Stimulated activated effector memory CD8-positive, alpha-beta T cell treated with anti-CD3 and anti-CD28 coated beads, Interleukin-12 subunit alpha, Interleukin-12 subunit beta, amount 100 ng/mL, for 72 hours (primary cell): ENCODE measurements at regions not wholly inside any gene's neighbourhood (a gene's known extent, or its start where the extent isn't known, plus 50 kb on each side); places are given as distances from the start of the nearest gene placed in this dataset.

Source experiments
- ATAC-seq: fragments of 150-1000 bp; cut with Tn5 transposase; 2 replicates; pipeline ENCODE4 v1.10.0; 2021
- DNase-seq, 2 donors: peaks; one replicate each; pipeline ENCODE4 v3.0.0; 2021 to 2022; ENCODE audit warnings: low spot score in 2 of 2
- H3K27ac Mint-ChIP-seq: one replicate; pipeline ENCODE4 v1.8.0; 2022; ENCODE audit warnings: mild to moderate bottlenecking, mixed read lengths
- H3K36me3 Mint-ChIP-seq: one replicate; pipeline ENCODE4 v1.8.0; 2022; ENCODE audit warnings: mild to moderate bottlenecking, mixed read lengths
- H3K4me1 Mint-ChIP-seq: one replicate; pipeline ENCODE4 v1.8.0; 2022; ENCODE audit warnings: mixed read lengths
- H3K4me3 Mint-ChIP-seq: one replicate; pipeline ENCODE4 v1.8.0; 2022; ENCODE audit warnings: mild to moderate bottlenecking, mixed read lengths
- H3K9me3 Mint-ChIP-seq: one replicate; pipeline ENCODE4 v1.8.0; 2022; ENCODE audit warnings: mixed read lengths

DNA sequence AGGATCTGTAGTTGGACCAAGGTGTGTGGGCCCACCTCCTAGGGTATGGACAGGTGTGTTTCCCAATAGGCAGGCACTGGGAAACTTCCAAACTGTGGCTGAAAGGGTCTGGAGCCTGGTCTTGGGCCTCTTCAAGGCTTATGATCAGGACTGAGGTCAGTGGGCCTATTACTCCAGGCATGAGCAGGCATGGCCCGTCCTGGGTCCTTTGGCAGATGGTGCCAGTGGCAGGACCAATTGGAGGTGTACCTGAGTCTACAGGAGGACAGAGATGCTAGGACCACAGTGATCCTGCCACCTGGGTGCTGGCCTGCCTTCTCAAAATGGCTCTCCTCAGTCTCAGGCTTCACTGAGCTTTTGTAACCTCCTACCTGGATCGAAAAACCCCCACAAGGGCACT, 95.4 kb downstream of the RAB18 start:
- no peaks in the 10 kb centered on the region for H3K9me3 Mint-ChIP-seq
- no peak for ATAC-seq
- no peaks in the 10 kb centered on the region for H3K4me1 Mint-ChIP-seq
- no peak for DNase-seq
- no peak overlapping the region for H3K27ac Mint-ChIP-seq
- no peak overlapping the region for H3K4me3 Mint-ChIP-seq
- H3K36me3 Mint-ChIP-seq, result no peaks in the 10 kb centered on the region

- ATAC-seq (no peak), DNase-seq (no peak)
- no peak overlapping the region for H3K4me3 Mint-ChIP-seq
- no peaks in the 10 kb centered on the region for H3K36me3 Mint-ChIP-seq
- H3K4me1 Mint-ChIP-seq, result no peaks in the 10 kb centered on the region
- H3K27ac Mint-ChIP-seq, result no peak overlapping the region
- no peaks in the 10 kb centered on the region for H3K9me3 Mint-ChIP-seq
Observed at GRCh38 chr10:27600930-27601329, 96.8 kb downstream of the RAB18 start.

DNA sequence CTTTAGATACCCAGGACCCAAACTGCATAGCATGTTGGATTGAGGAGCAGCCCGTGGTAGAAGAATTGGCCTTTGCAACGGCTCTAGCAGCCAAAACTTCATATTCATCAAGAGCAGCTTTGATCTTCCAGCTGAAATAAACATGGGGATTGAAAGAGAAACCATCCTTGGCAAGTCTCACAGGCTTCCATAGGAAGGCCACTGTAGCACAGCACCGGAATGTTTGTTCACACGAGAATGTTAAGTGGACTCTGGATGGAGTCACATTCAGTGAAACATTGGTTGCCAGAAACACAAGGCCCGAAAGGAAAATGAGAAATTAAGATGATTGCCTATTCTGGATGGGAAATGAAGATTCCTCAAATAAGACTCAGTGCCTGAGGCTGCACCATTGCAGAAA, 97.4 kb downstream of the RAB18 start:
- DNase-seq (no peak), ATAC-seq (no peak)
- Mint-ChIP-seq H3K36me3 (no peaks in the 10 kb centered on the region), H3K4me1 (no peaks in the 10 kb centered on the region), H3K4me3 (no peak overlapping the region), H3K27ac (no peak overlapping the region), H3K9me3 (no peaks in the 10 kb centered on the region)

GRCh38 chr10:27601946-27602538, 97.9 kb downstream of the RAB18 start:
- no peak for DNase-seq
- Mint-ChIP-seq H3K36me3 (no peaks in the 10 kb centered on the region), H3K27ac (no peak overlapping the region), H3K4me1 (no peaks in the 10 kb centered on the region), H3K4me3 (no peak overlapping the region), H3K9me3 (no peaks in the 10 kb centered on the region)
- ATAC-seq, result no peak

- H3K4me3 Mint-ChIP-seq, result no peak overlapping the region
- H3K27ac Mint-ChIP-seq, result no peak overlapping the region
- DNase-seq (no peak), ATAC-seq (no peak)
- no peaks in the 10 kb centered on the region for H3K36me3 Mint-ChIP-seq
- H3K9me3 Mint-ChIP-seq, result no peaks in the 10 kb centered on the region
- no peaks in the 10 kb centered on the region for H3K4me1 Mint-ChIP-seq
Observed at GRCh38 chr10:27603104-27603503, 99.0 kb downstream of the RAB18 start.

DNA sequence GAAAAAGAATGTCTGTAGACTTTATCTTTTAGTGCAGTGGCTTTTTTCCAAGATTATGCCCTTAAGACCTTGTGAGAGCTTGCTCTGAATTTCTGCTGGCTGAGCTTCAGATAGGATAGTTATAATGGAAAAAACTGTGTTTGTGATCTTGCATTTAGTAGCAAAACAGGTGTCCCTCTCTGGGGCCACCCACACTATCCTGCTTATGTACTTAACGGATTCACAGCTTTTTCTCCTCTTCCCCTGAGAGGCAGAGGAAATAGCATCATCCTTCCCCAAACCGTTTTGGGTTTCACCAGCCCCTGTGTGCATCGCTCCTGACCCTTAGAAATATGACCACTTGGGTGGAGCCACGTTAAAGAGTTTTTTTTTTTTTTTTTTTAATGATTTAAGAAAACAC, 101.2 kb downstream of the RAB18 start:
- H3K36me3 Mint-ChIP-seq, result no peaks in the 10 kb centered on the region
- no peaks in the 10 kb centered on the region for H3K9me3 Mint-ChIP-seq

GRCh38 chr10:27607591-27607990, 103.5 kb downstream of the RAB18 start:
- no peak for DNase-seq

More for the DNA sequence above, 101.2 kb downstream of the RAB18 start:
- Mint-ChIP-seq H3K4me1 (no peaks in the 10 kb centered on the region), H3K4me3 (no peak overlapping the region), H3K27ac (no peak overlapping the region)
- ATAC-seq (no peak), DNase-seq (no peak)

GRCh38 chr10:27611236-27611635, 107.1 kb downstream of the RAB18 start:
- ATAC-seq (no peak), DNase-seq (no peak)
- Mint-ChIP-seq H3K4me1 (peaks cover 9% of the 10 kb centered on the region), H3K36me3 (no peaks in the 10 kb centered on the region), H3K4me3 (no peak overlapping the region), H3K9me3 (no peaks in the 10 kb centered on the region), H3K27ac (no peak overlapping the region)

More at GRCh38 chr10:27607591-27607990, 103.5 kb downstream of the RAB18 start:
- ATAC-seq, result no peak
- Mint-ChIP-seq H3K4me3 (no peak overlapping the region), H3K27ac (no peak overlapping the region), H3K4me1 (no peaks in the 10 kb centered on the region), H3K9me3 (no peaks in the 10 kb centered on the region), H3K36me3 (no peaks in the 10 kb centered on the region)

- Mint-ChIP-seq H3K4me1 (peaks cover 9% of the 10 kb centered on the region), H3K4me3 (no peak overlapping the region), H3K36me3 (no peaks in the 10 kb centered on the region), H3K27ac (no peak overlapping the region), H3K9me3 (no peaks in the 10 kb centered on the region)
- DNase-seq (no peak), ATAC-seq (no peak)
Observed at GRCh38 chr10:27611744-27612550, 107.8 kb downstream of the RAB18 start.

GRCh38 chr10:27612551-27613035, 108.5 kb downstream of the RAB18 start:
- H3K27ac Mint-ChIP-seq, result no peak overlapping the region
- no peak overlapping the region for H3K4me3 Mint-ChIP-seq
- peaks cover 9% of the 10 kb centered on the region for H3K4me1 Mint-ChIP-seq
- H3K9me3 Mint-ChIP-seq, result no peaks in the 10 kb centered on the region
- no peak for DNase-seq
- H3K36me3 Mint-ChIP-seq, result no peaks in the 10 kb centered on the region
- ATAC-seq, result no peak

DNA sequence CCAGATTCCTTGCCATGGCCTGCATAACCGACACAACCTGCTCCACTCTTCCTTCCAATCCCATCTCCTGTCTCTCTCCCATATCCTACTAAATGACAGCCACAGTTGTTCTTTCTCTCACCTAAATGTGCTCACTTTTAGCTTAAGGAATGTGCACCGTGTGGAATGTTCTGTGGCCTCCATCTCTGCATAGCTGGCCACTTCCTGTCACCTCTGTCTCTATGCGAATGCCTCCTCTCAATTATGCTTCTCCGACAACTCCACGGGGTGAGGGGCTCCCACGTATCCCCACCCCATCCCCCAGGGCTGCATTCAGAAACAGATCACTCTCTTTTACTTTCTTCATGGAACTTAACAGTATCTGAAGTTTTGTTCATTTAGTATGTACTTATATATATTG, 110.7 kb downstream of the RAB18 start:
- no peak for ATAC-seq
- Mint-ChIP-seq H3K4me3 (no peak overlapping the region), H3K9me3 (no peaks in the 10 kb centered on the region), H3K36me3 (no peaks in the 10 kb centered on the region), H3K27ac (peak overlapping the region; percentile 0), H3K4me1 (peaks cover 9% of the 10 kb centered on the region)
- no peak for DNase-seq

DNA sequence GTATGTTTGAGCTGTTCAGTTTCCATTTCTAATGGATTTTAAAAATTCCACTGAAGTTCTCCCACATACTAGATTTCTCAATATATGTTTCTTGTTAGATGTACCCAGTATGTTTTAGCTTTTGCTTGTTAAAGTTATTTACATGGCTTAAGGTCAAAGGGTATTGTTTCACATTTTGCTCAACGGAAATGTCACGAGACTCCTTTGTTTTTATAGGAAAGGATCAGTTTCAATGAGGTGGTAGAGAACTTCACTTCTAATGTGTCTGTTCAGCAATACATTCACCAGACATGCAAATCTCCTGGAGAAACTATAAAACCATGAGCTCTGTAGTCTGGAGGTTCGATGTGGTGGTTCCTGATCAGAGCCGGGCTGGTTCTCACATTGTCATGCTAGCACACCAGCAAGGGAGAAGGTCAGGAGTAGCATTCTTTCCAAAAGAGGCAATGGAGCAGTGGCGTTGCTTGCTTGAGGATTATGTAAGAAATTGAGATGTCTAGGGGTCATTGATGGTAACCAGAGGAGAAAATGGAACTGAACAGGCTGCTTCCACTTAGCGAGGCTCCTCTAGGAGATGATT, 114.0 kb downstream of the RAB18 start:
- no peak for DNase-seq
- Mint-ChIP-seq H3K4me1 (peaks cover 9% of the 10 kb centered on the region), H3K9me3 (no peaks in the 10 kb centered on the region), H3K4me3 (no peak overlapping the region), H3K27ac (no peak overlapping the region), H3K36me3 (no peaks in the 10 kb centered on the region)
- ATAC-seq, result no peak

- Mint-ChIP-seq H3K4me1 (peaks cover 9% of the 10 kb centered on the region), H3K27ac (no peak overlapping the region), H3K4me3 (no peak overlapping the region), H3K36me3 (no peaks in the 10 kb centered on the region), H3K9me3 (no peaks in the 10 kb centered on the region)
- DNase-seq (peak in 1 of 2 donors; percentile 7), ATAC-seq (no peak)
Observed at GRCh38 chr10:27618906-27619305, 114.8 kb downstream of the RAB18 start.

DNA sequence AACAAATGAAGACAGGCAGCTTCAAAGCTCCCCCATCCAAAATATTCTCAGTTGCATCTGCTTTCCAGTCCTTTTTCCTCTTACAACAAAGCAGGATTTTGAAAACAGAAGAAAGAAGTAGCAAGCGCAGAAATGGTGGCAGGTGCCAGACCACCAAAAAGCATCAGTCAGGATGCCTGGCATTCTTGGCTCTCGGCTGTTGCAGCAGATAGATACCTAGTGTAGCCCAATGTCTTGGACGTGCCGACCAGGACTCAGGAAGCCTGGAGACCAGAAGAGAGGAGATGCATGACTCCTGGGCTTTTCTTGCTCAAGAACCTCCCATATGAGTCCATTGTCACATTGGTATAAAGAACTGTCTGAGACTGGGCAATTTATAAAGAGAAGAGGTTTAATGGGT, 115.2 kb downstream of the RAB18 start:
- H3K4me1 Mint-ChIP-seq, result peaks cover 9% of the 10 kb centered on the region
- H3K9me3 Mint-ChIP-seq, result no peaks in the 10 kb centered on the region
- H3K27ac Mint-ChIP-seq, result no peak overlapping the region
- DNase-seq (peak in 1 of 2 donors; percentile 8), ATAC-seq (no peak)
- H3K4me3 Mint-ChIP-seq, result no peak overlapping the region
- H3K36me3 Mint-ChIP-seq, result no peaks in the 10 kb centered on the region

DNA sequence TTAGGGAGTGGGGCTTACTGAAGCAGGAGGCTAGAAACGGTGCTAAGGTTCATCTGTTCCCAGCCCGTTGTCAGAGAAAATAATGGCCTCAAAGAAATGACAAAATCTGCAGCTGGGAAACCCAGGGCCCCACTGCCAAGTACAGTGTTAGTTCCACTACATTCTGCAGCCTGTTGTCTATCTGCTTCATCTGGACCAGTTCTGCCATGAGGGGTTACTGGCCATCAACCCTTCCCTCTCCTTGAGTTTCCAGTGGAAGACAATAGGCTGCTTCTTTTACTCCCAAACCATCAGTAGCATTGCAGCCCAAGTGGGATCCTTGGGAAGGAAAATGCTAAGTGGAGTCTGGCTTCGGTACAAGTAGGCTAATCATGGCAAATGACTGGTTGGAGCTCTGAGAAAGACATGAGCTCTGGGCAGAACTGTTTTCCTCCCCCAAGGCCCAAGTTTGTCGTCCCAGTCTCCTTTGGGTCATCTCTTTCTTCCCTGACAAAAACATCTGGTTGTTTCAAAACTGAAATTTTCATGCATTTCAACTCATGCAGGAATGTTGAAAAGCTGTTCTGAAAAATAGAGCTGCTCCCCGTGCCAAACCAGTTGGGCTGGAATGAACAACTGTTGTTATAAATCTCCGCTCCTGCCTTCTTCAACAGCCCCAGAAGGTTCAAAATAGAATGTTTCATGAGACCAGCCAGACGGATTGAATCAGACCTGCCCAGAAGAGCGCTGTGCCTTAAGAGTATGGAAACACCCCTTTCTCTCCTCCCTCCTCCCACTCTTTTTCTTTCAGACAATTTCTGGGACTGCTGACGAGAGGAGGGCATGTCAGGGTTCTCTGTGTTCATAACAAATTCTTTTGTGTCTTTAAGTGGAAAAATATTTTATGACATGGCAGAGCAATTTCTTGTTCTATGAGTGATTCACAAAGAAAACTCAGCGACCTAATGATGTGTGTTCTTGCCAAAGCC, 116.6 kb downstream of the RAB18 start:
- H3K4me3 Mint-ChIP-seq, result no peak overlapping the region
- H3K36me3 Mint-ChIP-seq, result no peaks in the 10 kb centered on the region
- ATAC-seq, result no peak
- H3K4me1 Mint-ChIP-seq, result no peaks in the 10 kb centered on the region
- H3K27ac Mint-ChIP-seq, result no peak overlapping the region
- DNase-seq, result peak in 1 of 2 donors; percentile 22
- no peaks in the 10 kb centered on the region for H3K9me3 Mint-ChIP-seq
